NOMO-1 treated with dmso at 0.1 percent for 144 hours (cell line): ENCODE measurements at regions not wholly inside any gene's neighbourhood (a gene's known extent, or its start where the extent isn't known, plus 50 kb on each side); places are given as distances from the start of the nearest gene placed in this dataset.
"Not testable (repeated sequence)": the region's sequence is repeated elsewhere in the genome, so short reads cannot be mapped to it uniquely, and the experiment has no call there.

Experiments used
- DNase-seq: peaks from one replicate; lab custom pipeline; 2025; ENCODE audit not compliant: unreplicated experiment; lab: John Stamatoyannopoulos, UW

- no peak for DNase-seq
These were observed 214.0 kb downstream of the OR4C45 start for GRCh38 chr11:50246699-50247098.

DNA sequence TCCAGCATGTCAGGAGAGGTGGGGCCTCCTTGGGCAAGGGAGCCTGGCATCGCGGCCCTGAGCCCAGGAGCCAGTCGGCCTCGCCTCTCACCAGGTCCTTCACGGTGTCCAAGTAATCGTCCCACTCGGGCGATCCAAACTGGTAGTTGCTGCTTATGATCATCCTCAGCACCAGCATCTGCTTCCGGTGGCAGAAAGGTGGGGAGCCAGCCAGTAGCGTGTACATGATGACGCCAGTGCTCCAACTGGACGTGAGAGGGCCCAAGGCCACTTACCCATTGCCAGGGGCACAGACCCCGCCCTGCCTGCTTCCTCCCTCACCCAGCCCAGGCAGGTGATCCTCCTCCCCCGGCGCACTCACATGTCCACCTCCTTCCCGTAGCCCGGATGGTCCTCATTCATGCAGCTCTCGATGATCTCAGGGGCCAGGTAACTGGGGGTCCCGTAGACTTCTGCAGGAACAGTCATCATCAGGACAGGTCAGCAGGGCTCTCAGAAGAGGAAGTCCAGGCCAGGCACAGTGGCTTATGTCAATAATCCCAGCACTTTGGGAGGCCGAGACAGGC lies 214.7 kb downstream of the OR4C45 start:
- DNase-seq, result no peak

DNA sequence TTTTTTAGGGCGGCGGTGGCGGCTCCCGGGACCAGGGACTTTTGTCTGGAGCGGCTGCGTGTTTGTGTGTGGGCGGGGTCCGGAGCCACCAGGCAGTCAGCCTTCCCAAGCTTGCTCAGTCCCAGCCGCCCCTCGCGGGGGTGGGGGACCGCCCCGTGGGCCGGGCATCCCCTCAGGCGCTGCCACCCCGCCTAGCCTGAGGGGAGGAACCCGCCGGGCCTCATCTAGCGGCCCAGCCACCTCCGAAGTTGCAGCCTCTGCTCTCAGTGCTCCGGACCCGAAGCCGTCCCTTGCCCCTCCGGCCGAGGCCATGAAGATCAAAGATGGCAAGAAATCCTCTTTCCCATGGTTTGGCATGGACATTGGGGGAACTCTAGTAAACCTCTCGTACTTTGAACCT lies 235.2 kb downstream of the OR4C45 start:
- DNase-seq, result no peak

DNA sequence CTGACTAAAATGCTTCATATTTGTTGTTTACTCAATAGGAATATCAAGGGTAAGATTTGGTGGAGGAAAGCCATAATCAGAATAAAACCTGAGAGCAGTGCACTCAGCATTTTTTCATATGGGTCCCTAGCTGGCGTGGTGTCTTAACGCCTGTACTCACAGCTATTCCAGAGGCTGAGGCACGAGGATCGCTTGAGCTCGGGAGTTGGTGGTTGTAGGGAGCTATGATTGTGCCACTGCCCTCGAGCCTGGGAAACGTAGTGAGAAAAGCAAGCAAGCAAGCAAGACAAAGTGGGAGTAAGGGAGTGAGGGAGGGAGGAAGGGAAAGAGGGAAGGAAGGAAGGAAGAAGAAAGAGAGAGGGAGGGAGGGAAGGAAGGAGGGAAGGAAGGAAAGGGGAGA lies 242.5 kb downstream of the OR4C45 start:
- DNase-seq, result no peak

DNA sequence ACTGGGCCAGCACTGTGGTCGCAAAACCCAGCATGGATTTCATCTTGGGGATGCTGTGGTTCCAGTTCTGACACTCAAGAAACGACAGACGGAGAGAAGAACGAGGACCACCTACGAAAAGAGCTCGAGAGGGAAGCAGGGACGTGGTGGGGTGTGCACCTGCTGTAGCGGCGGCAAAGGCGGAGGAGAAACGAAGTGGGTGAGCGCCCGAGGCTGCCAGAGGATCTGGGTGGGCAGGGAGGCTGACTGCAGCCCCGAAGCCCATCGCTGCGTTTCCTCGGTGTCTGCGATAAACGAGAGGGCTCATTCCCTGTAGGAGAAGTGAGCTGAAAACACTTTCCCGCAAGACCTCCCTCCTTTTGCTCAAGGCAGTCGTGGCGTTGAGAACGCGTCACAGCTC lies 246.1 kb downstream of the OR4C45 start:
- no peak for DNase-seq

GRCh38 chr11:50298182-50298988 lies 265.7 kb downstream of the OR4C45 start:
- no peak for DNase-seq

DNA sequence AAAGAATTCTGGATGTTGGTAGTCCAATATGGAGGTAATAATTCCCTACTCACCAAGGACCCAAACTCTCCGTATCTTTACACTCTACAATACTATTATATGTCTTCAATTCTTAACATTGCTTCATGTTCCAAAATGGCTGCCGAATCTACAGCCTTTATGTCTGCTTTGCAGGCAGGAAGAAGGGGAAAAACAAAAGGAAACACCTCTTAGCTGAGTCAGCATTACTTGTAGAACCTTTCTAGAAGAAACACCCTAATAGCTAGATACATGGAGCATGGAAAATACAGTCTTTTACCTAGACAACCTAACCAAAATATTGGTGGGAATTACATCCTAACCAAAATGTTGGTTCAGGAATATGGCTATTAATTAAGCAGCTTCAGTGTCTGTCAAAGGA lies 298.0 kb downstream of the OR4C45 start:
- DNase-seq, result not testable (repeated sequence)

DNA sequence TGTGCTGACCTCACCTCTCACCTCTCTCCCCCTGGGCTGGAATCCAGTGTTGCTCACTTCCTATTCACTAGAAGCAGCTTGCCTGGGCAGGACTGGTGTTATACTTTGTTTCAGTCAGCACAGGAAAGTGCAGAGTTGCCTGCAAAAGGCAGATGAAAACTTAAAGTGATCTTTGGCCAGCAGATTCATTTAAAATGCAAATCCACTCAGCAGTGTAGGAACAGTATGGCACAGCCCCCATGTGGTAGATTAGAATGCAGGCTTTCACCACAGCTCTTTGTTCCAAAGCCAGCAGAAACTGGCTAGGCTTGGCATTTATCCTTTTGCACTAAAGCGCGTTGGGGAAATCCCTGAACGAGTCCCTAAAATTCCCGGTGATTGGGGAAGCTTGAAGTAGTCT lies 301.2 kb downstream of the OR4C45 start:
- DNase-seq, result no peak

- not testable (repeated sequence) for DNase-seq
These were observed 304.8 kb downstream of the OR4C45 start for GRCh38 chr11:50337432-50337831.

GRCh38 chr11:50348018-50348417 lies 315.3 kb downstream of the OR4C45 start:
- DNase-seq, result not testable (repeated sequence)

- no peak for DNase-seq
These were observed 346.8 kb downstream of the OR4C45 start for GRCh38 chr11:50379484-50379883.

- DNase-seq, result no peak
These were observed 361.3 kb downstream of the OR4C45 start for GRCh38 chr11:50394017-50394416.

DNA sequence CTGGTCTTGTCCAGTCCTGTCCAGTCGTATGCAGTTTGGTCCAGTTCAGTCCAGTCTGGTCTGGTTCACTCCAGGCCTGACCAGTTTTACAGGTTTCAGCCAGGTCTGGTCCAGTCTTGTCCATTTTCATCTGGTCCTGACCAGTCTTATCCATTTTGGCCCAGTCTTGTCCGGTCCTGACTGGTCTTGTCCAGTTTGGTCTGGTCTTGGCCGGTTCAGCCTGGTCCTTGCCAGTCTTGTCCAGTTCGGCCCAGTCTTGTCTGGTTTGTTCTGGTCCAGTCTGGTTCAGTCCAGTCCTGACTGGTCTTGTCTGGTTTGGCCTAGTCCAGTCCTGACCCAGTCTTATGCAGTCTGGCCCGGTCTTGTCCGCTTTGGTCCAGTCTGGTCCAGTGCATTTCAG lies 380.2 kb downstream of the OR4C45 start:
- DNase-seq, result no peak

- no peak for DNase-seq
These were observed 390.5 kb downstream of the OR4C45 start for GRCh38 chr11:50423208-50423607.
